ENCODE measurements at regions not wholly inside any gene's neighbourhood (a gene's known extent, or its start where the extent isn't known, plus 50 kb on each side); places are given as distances from the start of the nearest gene placed in this dataset.

- TF ChIP-seq CTCF (IDR thresholded peaks at IDR 0.05; ENCODE audit: insufficient read depth, low read depth, low read length): no peak
- no peak for DNase-seq (ENCODE audit: low read depth)
- H3K4me3 ChIP-seq (ENCODE audit: low read depth, low read length): no peak overlapping the region
These were observed 286.0 kb upstream of the FBXL7 start for GRCh38 chr5:15214010-15214409.

- H3K4me3 ChIP-seq (ENCODE audit: low read depth, low read length): no peak overlapping the region
- DNase-seq (ENCODE audit: low read depth): no peak
- no peak for TF ChIP-seq CTCF (IDR thresholded peaks at IDR 0.05; ENCODE audit: insufficient read depth, low read depth, low read length)
These were observed 290.8 kb upstream of the FBXL7 start for GRCh38 chr5:15209053-15209762.

- DNase-seq (ENCODE audit: low read depth): no peak
- H3K4me3 ChIP-seq (ENCODE audit: low read depth, low read length): no peak overlapping the region
- no peak for TF ChIP-seq CTCF (IDR thresholded peaks at IDR 0.05; ENCODE audit: insufficient read depth, low read depth, low read length)
These were observed 293.8 kb upstream of the FBXL7 start for GRCh38 chr5:15206133-15206532.

GRCh38 chr5:15203376-15203775 is 296.6 kb upstream of the FBXL7 start:
- no peak overlapping the region for H3K4me3 ChIP-seq (ENCODE audit: low read depth, low read length)
- no peak for TF ChIP-seq CTCF (IDR thresholded peaks at IDR 0.05; ENCODE audit: insufficient read depth, low read depth, low read length)
- DNase-seq (ENCODE audit: low read depth): no peak

GRCh38 chr5:15191012-15191411 is 309.0 kb upstream of the FBXL7 start:
- no peak overlapping the region for H3K4me3 ChIP-seq (ENCODE audit: low read depth, low read length)
- peak; percentile 21 for TF ChIP-seq CTCF (IDR thresholded peaks at IDR 0.05; ENCODE audit: insufficient read depth, low read depth, low read length)
- DNase-seq (ENCODE audit: low read depth): peak; percentile 9

GRCh38 chr5:15183520-15183919 is 311.9 kb upstream of the ANKH start:
- peak; percentile 47 for DNase-seq (ENCODE audit: low read depth)
- TF ChIP-seq CTCF (IDR thresholded peaks at IDR 0.05; ENCODE audit: insufficient read depth, low read depth, low read length): peak; percentile 49
- no peak overlapping the region for H3K4me3 ChIP-seq (ENCODE audit: low read depth, low read length)

- no peak overlapping the region for H3K4me3 ChIP-seq (ENCODE audit: low read depth, low read length)
- no peak for DNase-seq (ENCODE audit: low read depth)
- TF ChIP-seq CTCF (IDR thresholded peaks at IDR 0.05; ENCODE audit: insufficient read depth, low read depth, low read length): no peak
These were observed 298.6 kb upstream of the ANKH start for GRCh38 chr5:15170173-15170572.

All from fibroblast of villous mesenchyme (primary cell).